ENCODE measurements at regions not wholly inside any gene's neighbourhood (a gene's known extent, or its start where the extent isn't known, plus 50 kb on each side); places are given as distances from the start of the nearest gene placed in this dataset.

DNA sequence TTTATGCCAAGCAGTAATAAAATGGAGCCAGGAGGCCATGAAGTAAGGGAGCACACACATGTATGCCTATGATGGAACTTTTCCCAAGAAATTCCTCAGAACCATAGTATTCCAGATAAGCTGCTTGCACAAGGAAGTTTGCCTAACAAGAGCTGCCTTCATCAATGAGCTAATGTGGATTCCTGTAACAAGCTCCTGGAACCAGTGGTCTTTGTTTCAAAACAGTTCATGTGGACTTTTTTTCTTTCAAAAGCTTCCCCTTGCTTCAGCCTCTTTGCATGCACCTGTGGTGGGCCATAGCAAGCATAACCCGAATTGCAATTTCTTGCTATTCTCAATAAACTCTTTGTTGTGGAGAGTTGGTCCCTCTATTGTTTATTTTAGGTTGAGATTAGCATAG, 359.6 kb downstream of the UTRN start:
- H3K36me3 Mint-ChIP-seq (ENCODE audit: low read depth): peaks cover 46% of the 10 kb centered on the region
- peaks cover 30% of the 10 kb centered on the region for H3K4me1 Mint-ChIP-seq (ENCODE audit: low read depth)
- no peaks in the 10 kb centered on the region for H3K36me3 ChIP-seq (ENCODE audit: insufficient read depth, low read length)
- H3K27me3 ChIP-seq (ENCODE audit: control insufficient read depth in 1 of 2, insufficient read depth in 2 of 2, low read length in 2 of 2): no peaks in the 10 kb centered on the region
- intact Hi-C loops (cut with DNase I, micrococcal nuclease): no loop called here
- TF ChIP-seq, protein P1, sequence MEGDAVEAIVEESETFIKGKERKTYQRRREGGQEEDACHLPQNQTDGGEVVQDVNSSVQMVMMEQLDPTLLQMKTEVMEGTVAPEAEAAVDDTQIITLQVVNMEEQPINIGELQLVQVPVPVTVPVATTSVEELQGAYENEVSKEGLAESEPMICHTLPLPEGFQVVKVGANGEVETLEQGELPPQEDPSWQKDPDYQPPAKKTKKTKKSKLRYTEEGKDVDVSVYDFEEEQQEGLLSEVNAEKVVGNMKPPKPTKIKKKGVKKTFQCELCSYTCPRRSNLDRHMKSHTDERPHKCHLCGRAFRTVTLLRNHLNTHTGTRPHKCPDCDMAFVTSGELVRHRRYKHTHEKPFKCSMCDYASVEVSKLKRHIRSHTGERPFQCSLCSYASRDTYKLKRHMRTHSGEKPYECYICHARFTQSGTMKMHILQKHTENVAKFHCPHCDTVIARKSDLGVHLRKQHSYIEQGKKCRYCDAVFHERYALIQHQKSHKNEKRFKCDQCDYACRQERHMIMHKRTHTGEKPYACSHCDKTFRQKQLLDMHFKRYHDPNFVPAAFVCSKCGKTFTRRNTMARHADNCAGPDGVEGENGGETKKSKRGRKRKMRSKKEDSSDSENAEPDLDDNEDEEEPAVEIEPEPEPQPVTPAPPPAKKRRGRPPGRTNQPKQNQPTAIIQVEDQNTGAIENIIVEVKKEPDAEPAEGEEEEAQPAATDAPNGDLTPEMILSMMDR (IDR thresholded peaks at IDR 0.05): no peak
- H3K9me3 ChIP-seq (ENCODE audit: control insufficient read depth in 1 of 2, insufficient read depth in 1 of 2, low read length in 2 of 2): no peaks in the 10 kb centered on the region
- POLR2A ChIA-PET: no interaction called here
- no peak overlapping the region for H3K4me3 ChIP-seq (ENCODE audit: low read length)
- H3K27ac Mint-ChIP-seq: no peak overlapping the region
- no peaks in the 10 kb centered on the region for H3K4me1 ChIP-seq (ENCODE audit: insufficient read depth, low read length)
- H3K27me3 Mint-ChIP-seq: no peaks in the 10 kb centered on the region
- DNase-seq (no peak), ATAC-seq (ENCODE audit: poor library complexity) (no peak)
- H3K27ac ChIP-seq (ENCODE audit: low read depth in 1 of 2, low read length in 2 of 2): no peak overlapping the region
- no peaks in the 10 kb centered on the region for H3K9me3 Mint-ChIP-seq
- CTCF ChIA-PET: interaction anchor here (1.2 kb wide), 1 partner anchor 9 kb away, joined by 4 read pairs; no protein-coding TSS in a partner anchor
- H3K4me3 Mint-ChIP-seq: no peak overlapping the region

DNA sequence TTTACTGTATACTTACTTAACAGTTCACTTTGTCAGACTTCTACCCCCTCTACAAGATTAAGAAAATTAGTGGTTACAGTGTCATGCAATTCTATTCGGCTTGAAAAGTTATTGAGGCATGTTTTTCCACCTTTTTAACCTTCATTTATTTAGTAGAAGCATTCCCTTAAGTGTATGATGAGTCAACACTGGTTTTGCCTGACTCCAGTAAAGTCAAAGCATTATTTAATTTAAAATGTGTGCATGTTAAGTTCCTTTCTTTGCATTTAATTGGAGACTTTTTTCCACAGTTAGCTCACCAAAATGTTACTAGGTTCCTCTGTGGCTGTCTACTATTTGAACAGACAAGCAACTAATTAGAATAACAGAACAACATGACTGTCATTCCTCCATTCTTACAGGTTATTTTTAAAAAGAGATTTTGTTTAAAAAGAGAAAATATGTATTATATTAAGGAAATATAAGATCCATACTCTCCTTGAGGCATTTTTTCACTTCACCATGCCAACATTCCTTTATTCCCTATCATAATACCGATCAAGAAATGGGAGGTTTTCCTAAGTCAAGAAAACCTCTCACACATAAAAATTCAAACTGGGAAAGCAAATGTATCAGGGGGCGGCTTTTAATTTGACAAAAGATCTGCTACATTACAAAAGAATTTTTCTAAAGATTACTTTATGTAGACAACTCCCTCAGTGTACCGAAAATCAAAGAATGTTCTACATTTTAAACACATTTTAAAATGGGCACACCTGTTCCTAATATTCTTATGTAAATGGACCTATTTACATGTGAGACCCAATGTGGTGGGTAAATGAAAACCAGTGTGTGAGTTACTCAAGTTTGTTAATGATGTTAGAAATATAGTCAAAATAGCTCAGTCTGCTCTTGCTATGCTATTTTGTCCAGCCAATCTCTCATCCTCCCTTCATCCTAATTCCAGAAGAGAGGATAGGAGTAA, 361.2 kb downstream of the UTRN start:
- Mint-ChIP-seq H3K9me3 (no peaks in the 10 kb centered on the region), H3K36me3 (ENCODE audit: low read depth) (peaks cover 56% of the 10 kb centered on the region), H3K4me3 (no peak overlapping the region), H3K27me3 (no peaks in the 10 kb centered on the region), H3K4me1 (ENCODE audit: low read depth) (peaks cover 28% of the 10 kb centered on the region), H3K27ac (no peak overlapping the region)
- H3K27me3 ChIP-seq (ENCODE audit: control insufficient read depth in 1 of 2, insufficient read depth in 2 of 2, low read length in 2 of 2): no peaks in the 10 kb centered on the region
- intact Hi-C loops (cut with DNase I, micrococcal nuclease): no loop called here
- no peak overlapping the region for H3K4me3 ChIP-seq (ENCODE audit: low read length)
- no peaks in the 10 kb centered on the region for H3K36me3 ChIP-seq (ENCODE audit: insufficient read depth, low read length)
- no peak overlapping the region for H3K27ac ChIP-seq (ENCODE audit: low read depth in 1 of 2, low read length in 2 of 2)
- no peaks in the 10 kb centered on the region for H3K4me1 ChIP-seq (ENCODE audit: insufficient read depth, low read length)
- CTCF ChIA-PET: no interaction called here
- TF ChIP-seq, protein P1 (IDR thresholded peaks at IDR 0.05): no peak
- no peaks in the 10 kb centered on the region for H3K9me3 ChIP-seq (ENCODE audit: control insufficient read depth in 1 of 2, insufficient read depth in 1 of 2, low read length in 2 of 2)
- DNase-seq (no peak), ATAC-seq (ENCODE audit: poor library complexity) (no peak)
- POLR2A ChIA-PET: no interaction called here

DNA sequence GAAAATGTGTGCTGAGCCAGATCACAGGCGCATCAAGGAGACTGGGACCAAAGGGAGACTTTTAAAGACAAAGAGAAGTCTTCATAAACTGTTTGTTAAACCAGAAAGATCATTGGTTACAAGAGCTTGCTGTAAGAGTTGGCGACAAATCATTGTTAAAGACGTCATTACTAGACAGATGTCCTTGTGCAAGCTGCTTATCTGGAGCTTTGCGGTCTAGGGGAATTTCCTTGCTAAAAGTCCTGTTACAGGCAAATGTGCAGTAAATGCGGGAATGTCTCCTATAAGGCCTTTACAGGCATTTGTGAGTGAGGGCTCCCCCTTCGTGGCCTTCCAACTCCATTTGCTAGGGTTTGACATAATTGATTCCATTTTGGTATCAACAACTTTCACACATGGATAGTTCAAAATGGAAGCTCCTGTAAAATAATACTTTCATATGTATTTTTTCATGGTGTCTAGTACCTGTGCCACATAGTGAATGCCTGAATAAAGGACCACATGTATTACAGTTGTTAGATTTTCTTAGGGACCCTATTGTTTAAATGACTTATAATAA, 362.4 kb downstream of the UTRN start:
- CTCF ChIA-PET: no interaction called here
- no peak for ATAC-seq (ENCODE audit: poor library complexity)

More for the DNA sequence above, 362.4 kb downstream of the UTRN start:
- H3K4me1 Mint-ChIP-seq (ENCODE audit: low read depth): peaks cover 27% of the 10 kb centered on the region
- DNase-seq: no peak
- H3K27ac Mint-ChIP-seq: no peak overlapping the region
- H3K36me3 ChIP-seq (ENCODE audit: insufficient read depth, low read length): no peaks in the 10 kb centered on the region
- H3K27ac ChIP-seq (ENCODE audit: low read depth in 1 of 2, low read length in 2 of 2): no peak overlapping the region
- TF ChIP-seq, protein P1 (IDR thresholded peaks at IDR 0.05): no peak
- H3K27me3 Mint-ChIP-seq: no peaks in the 10 kb centered on the region
- no peak overlapping the region for H3K4me3 ChIP-seq (ENCODE audit: low read length)
- POLR2A ChIA-PET: no interaction called here
- intact Hi-C loops (cut with DNase I, micrococcal nuclease): no loop called here
- no peaks in the 10 kb centered on the region for H3K4me1 ChIP-seq (ENCODE audit: insufficient read depth, low read length)
- H3K36me3 Mint-ChIP-seq (ENCODE audit: low read depth): peaks cover 64% of the 10 kb centered on the region
- no peak overlapping the region for H3K4me3 Mint-ChIP-seq
- H3K27me3 ChIP-seq (ENCODE audit: control insufficient read depth in 1 of 2, insufficient read depth in 2 of 2, low read length in 2 of 2): no peaks in the 10 kb centered on the region
- no peaks in the 10 kb centered on the region for H3K9me3 ChIP-seq (ENCODE audit: control insufficient read depth in 1 of 2, insufficient read depth in 1 of 2, low read length in 2 of 2)
- no peaks in the 10 kb centered on the region for H3K9me3 Mint-ChIP-seq

All from CD4-positive, alpha-beta T cell (primary cell).